ENCODE measurements at regions not wholly inside any gene's neighbourhood (a gene's known extent, or its start where the extent isn't known, plus 50 kb on each side); places are given as distances from the start of the nearest gene placed in this dataset.
"Not testable (repeated sequence)": the region's sequence is repeated elsewhere in the genome, so short reads cannot be mapped to it uniquely, and the experiment has no call there.

DNA sequence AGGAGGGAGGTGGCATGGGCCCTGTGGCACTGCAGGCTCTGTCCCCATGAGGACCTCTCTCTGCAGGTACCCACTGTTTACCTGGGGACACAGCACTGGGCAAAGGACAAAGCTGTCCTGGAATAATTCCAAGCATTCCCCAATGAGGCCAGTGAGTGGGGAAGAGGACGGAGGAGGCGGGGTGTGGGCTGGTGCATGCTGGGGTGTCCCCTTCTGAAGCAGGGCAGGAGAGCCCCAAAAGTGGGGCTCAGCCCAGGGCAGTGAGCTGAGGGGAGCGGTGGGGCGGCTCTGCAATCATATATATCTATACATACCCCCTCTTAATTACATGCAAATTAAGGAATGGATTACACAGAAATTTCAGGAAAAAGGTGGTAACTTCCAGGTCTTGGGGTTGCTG, 315.8 kb downstream of the ADGRD1 start:
- TF ChIP-seq, protein P1, sequence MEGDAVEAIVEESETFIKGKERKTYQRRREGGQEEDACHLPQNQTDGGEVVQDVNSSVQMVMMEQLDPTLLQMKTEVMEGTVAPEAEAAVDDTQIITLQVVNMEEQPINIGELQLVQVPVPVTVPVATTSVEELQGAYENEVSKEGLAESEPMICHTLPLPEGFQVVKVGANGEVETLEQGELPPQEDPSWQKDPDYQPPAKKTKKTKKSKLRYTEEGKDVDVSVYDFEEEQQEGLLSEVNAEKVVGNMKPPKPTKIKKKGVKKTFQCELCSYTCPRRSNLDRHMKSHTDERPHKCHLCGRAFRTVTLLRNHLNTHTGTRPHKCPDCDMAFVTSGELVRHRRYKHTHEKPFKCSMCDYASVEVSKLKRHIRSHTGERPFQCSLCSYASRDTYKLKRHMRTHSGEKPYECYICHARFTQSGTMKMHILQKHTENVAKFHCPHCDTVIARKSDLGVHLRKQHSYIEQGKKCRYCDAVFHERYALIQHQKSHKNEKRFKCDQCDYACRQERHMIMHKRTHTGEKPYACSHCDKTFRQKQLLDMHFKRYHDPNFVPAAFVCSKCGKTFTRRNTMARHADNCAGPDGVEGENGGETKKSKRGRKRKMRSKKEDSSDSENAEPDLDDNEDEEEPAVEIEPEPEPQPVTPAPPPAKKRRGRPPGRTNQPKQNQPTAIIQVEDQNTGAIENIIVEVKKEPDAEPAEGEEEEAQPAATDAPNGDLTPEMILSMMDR (IDR thresholded peaks at IDR 0.05; ENCODE audit: insufficient read depth, low read depth, low read length), result no peak
- H3K36me3 ChIP-seq (ENCODE audit: control insufficient read depth, insufficient read depth, low read length), result no peaks in the 10 kb centered on the region
- no peaks in the 10 kb centered on the region for H3K27me3 ChIP-seq (ENCODE audit: control insufficient read depth, insufficient read depth, low read length)
- no peak overlapping the region for H3K4me3 ChIP-seq (ENCODE audit: low read depth, low read length)
- CTCF ChIA-PET, result no interaction called here
- POLR2A ChIA-PET, result no interaction called here
- no peak for DNase-seq (ENCODE audit: low read depth)

DNA sequence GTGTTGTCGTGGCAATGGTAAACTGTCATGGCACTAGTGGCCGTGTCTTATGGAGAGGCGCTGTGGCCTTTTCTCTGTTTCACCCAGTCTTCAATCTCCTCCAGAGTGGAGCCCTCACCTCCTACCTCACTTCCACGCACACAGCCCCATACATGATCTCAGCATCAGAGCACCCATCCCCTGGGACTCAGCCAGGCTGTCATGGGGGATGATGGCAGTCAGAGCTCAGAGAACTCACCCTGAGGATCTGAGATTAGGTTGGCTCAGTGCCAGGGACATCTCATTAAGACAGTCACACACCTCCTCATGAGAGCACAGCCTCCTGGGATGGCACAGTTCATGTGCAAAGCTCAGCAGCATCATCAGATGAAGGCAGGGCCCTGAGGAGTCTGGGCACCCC, 316.3 kb downstream of the ADGRD1 start:
- CTCF ChIA-PET; DNase-seq (ENCODE audit: low read depth); H3K36me3 ChIP-seq (ENCODE audit: control insufficient read depth, insufficient read depth, low read length); POLR2A ChIA-PET; H3K27me3 ChIP-seq (ENCODE audit: control insufficient read depth, insufficient read depth, low read length); H3K4me3 ChIP-seq (ENCODE audit: low read depth, low read length): not testable (repeated sequence)

DNA sequence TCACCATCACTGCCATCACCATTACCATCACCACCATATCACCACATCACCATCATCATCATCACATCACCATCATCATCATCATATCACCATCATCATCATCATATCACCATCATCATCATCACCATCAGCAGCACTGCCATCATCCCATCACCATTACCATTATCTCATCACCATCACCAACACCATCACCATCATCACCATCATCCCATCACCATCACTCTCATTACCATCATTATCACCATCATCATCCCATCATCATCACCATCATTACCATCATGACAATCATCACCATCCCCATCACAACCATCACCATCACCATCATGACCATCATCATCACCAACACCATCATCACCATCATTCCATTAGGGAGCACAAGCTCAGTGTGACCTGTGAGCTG, 318.0 kb downstream of the ADGRD1 start:
- CTCF ChIA-PET, result no interaction called here
- POLR2A ChIA-PET, result no interaction called here
- no peaks in the 10 kb centered on the region for H3K27me3 ChIP-seq (ENCODE audit: control insufficient read depth, insufficient read depth, low read length)

DNA sequence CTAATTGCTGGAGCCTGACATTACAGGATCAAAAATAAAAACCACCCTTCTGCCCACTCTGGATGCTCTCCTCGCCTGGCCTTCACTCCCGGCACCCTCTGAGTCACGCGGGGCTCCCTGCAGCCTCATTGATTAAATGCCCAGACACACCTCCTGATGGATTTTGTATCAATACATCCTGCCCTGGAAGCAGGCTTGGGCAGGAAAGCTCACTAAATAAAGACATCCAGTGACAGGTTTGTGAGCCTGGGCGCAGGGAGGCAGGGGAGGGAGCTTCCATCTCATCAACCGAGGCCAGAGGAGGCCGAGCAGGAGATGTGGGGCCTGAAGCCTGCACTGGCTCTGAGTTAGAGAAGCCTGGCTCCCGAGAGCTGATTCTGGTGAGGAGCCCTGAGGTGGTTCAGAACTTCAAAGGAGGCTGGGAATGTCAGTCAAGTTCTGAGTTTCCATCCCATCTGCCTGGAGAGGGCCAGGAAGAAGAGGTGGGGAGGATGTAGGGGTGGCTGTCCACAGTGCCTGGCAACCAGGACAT, 318.6 kb downstream of the ADGRD1 start:
- DNase-seq (ENCODE audit: low read depth); H3K4me3 ChIP-seq (ENCODE audit: low read depth, low read length); H3K36me3 ChIP-seq (ENCODE audit: control insufficient read depth, insufficient read depth, low read length); H3K27me3 ChIP-seq (ENCODE audit: control insufficient read depth, insufficient read depth, low read length); CTCF ChIA-PET; POLR2A ChIA-PET: not testable (repeated sequence)

More for the DNA sequence above, 318.0 kb downstream of the ADGRD1 start:
- no peak overlapping the region for H3K4me3 ChIP-seq (ENCODE audit: low read depth, low read length)
- no peak for DNase-seq (ENCODE audit: low read depth)
- no peaks in the 10 kb centered on the region for H3K36me3 ChIP-seq (ENCODE audit: control insufficient read depth, insufficient read depth, low read length)
- TF ChIP-seq, protein P1 (IDR thresholded peaks at IDR 0.05; ENCODE audit: insufficient read depth, low read depth, low read length), result no peak

DNA sequence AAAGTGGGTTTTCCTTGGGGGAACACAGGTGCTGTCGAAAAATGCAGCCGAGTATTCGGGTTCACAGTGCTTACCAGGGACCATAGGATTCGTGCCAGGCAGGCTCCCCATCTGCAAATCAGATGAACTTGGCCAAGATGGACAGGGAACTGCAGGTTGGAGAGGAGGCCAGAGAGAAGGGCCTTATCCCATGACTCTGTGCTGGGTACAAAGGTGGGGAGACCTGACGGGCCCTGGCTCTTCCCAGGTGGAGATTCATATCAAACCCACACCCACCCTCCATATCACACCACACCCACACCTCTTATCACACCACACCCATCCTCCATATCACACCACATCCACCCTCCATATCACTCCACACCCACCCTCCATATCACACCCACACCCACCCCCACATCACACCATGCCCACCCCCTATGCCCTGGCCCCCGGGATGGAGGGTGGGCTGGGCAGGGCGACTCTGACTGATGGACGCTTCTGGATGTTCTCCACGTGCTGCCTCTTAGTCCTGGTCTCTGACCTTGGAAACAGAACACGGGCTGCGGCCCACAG, 319.7 kb downstream of the ADGRD1 start:
- DNase-seq (ENCODE audit: low read depth), result no peak
- ChIA-PET CTCF (no interaction called here), POLR2A (no interaction called here)
- no peak overlapping the region for H3K4me3 ChIP-seq (ENCODE audit: low read depth, low read length)
- TF ChIP-seq, protein P1 (IDR thresholded peaks at IDR 0.05; ENCODE audit: insufficient read depth, low read depth, low read length), result no peak
- H3K27me3 ChIP-seq (ENCODE audit: control insufficient read depth, insufficient read depth, low read length), result no peaks in the 10 kb centered on the region
- no peaks in the 10 kb centered on the region for H3K36me3 ChIP-seq (ENCODE audit: control insufficient read depth, insufficient read depth, low read length)

DNA sequence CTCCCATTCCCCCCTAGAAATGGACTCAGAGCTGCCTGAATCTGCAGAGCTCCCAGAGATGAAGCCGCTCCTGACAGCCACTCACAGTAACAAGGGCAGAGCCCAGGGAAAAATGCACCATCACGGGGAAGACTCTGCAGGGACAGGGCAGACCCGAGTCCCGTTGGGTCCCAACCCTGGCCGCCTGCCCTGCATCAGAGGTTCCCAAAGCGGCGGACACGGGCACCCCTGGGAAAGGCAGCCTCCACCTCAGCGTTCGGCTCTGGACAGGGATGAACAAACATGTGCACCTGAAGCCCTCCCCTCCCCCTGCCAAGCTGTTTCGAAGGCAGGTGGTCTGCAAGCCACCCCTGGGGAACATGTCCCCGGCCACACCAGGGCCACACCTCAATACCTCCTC, 320.4 kb downstream of the ADGRD1 start:
- Histone ChIP-seq H3K4me3 (ENCODE audit: low read depth, low read length) (no peak overlapping the region), H3K27me3 (ENCODE audit: control insufficient read depth, insufficient read depth, low read length) (no peaks in the 10 kb centered on the region), H3K36me3 (ENCODE audit: control insufficient read depth, insufficient read depth, low read length) (no peaks in the 10 kb centered on the region)
- ChIA-PET POLR2A (no interaction called here), CTCF (no interaction called here)
- no peak for DNase-seq (ENCODE audit: low read depth)
- TF ChIP-seq, protein P1 (IDR thresholded peaks at IDR 0.05; ENCODE audit: insufficient read depth, low read depth, low read length), result no peak
